ENCODE measurements at regions not wholly inside any gene's neighbourhood (a gene's known extent, or its start where the extent isn't known, plus 50 kb on each side); places are given as distances from the start of the nearest gene placed in this dataset.

DNA sequence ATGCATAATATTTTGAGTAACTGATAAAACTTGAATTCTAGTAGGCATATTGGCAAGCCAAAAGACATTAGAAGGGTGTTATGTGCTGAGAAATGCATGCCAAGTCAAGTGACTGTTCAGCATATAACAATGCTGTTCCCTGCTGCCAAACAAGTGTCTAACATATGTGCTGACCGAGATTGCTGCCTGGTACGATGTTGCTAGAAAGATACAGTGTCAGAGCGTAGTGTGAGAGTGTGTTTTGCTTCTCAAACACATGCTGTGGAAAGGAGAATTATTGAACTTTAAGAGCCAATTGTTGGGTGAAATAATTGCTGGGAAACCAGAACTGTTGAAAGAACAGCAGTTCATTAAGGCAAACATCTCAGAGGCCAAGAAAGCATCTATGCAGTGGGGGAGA is 71.3 kb upstream of the GRIA4 start:
- no peak for TF ChIP-seq ZNF501 (tag by site-specific recombination; IDR thresholded peaks at IDR 0.05)
- TF ChIP-seq, protein P1, sequence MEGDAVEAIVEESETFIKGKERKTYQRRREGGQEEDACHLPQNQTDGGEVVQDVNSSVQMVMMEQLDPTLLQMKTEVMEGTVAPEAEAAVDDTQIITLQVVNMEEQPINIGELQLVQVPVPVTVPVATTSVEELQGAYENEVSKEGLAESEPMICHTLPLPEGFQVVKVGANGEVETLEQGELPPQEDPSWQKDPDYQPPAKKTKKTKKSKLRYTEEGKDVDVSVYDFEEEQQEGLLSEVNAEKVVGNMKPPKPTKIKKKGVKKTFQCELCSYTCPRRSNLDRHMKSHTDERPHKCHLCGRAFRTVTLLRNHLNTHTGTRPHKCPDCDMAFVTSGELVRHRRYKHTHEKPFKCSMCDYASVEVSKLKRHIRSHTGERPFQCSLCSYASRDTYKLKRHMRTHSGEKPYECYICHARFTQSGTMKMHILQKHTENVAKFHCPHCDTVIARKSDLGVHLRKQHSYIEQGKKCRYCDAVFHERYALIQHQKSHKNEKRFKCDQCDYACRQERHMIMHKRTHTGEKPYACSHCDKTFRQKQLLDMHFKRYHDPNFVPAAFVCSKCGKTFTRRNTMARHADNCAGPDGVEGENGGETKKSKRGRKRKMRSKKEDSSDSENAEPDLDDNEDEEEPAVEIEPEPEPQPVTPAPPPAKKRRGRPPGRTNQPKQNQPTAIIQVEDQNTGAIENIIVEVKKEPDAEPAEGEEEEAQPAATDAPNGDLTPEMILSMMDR (tag by site-specific recombination; IDR thresholded peaks at IDR 0.05) = no peak
- TF ChIP-seq MEIS1 (CRISPR knock-in tag; IDR thresholded peaks at IDR 0.05; ENCODE audit: borderline replicate concordance) = no peak
- no peak for TF ChIP-seq ZBTB8A (tag by site-specific recombination; IDR thresholded peaks at IDR 0.05)
- TF ChIP-seq, protein P2, sequence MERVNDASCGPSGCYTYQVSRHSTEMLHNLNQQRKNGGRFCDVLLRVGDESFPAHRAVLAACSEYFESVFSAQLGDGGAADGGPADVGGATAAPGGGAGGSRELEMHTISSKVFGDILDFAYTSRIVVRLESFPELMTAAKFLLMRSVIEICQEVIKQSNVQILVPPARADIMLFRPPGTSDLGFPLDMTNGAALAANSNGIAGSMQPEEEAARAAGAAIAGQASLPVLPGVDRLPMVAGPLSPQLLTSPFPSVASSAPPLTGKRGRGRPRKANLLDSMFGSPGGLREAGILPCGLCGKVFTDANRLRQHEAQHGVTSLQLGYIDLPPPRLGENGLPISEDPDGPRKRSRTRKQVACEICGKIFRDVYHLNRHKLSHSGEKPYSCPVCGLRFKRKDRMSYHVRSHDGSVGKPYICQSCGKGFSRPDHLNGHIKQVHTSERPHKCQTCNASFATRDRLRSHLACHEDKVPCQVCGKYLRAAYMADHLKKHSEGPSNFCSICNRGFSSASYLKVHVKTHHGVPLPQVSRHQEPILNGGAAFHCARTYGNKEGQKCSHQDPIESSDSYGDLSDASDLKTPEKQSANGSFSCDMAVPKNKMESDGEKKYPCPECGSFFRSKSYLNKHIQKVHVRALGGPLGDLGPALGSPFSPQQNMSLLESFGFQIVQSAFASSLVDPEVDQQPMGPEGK (tag by site-specific recombination; IDR thresholded peaks at IDR 0.05) = no peak
- TF ChIP-seq, protein P3, sequence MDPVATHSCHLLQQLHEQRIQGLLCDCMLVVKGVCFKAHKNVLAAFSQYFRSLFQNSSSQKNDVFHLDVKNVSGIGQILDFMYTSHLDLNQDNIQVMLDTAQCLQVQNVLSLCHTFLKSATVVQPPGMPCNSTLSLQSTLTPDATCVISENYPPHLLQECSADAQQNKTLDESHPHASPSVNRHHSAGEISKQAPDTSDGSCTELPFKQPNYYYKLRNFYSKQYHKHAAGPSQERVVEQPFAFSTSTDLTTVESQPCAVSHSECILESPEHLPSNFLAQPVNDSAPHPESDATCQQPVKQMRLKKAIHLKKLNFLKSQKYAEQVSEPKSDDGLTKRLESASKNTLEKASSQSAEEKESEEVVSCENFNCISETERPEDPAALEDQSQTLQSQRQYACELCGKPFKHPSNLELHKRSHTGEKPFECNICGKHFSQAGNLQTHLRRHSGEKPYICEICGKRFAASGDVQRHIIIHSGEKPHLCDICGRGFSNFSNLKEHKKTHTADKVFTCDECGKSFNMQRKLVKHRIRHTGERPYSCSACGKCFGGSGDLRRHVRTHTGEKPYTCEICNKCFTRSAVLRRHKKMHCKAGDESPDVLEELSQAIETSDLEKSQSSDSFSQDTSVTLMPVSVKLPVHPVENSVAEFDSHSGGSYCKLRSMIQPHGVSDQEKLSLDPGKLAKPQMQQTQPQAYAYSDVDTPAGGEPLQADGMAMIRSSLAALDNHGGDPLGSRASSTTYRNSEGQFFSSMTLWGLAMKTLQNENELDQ (tag by site-specific recombination; IDR thresholded peaks at IDR 0.05; ENCODE audit: low read depth) = no peak
- TF ChIP-seq ZNF2 (tag by site-specific recombination; IDR thresholded peaks at IDR 0.05) = no peak
- TF ChIP-seq ZNF629 (tag by site-specific recombination; IDR thresholded peaks at IDR 0.05) = no peak
- TF ChIP-seq ZNF600 (tag by site-specific recombination; IDR thresholded peaks at IDR 0.05) = no peak
- TF ChIP-seq, protein P4, sequence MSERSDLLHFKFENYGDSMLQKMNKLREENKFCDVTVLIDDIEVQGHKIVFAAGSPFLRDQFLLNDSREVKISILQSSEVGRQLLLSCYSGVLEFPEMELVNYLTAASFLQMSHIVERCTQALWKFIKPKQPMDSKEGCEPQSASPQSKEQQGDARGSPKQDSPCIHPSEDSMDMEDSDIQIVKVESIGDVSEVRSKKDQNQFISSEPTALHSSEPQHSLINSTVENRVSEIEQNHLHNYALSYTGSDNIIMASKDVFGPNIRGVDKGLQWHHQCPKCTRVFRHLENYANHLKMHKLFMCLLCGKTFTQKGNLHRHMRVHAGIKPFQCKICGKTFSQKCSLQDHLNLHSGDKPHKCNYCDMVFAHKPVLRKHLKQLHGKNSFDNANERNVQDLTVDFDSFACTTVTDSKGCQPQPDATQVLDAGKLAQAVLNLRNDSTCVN (tag by site-specific recombination; optimal IDR thresholded peaks at IDR 0.05) = no peak
- TF ChIP-seq, protein P5, sequence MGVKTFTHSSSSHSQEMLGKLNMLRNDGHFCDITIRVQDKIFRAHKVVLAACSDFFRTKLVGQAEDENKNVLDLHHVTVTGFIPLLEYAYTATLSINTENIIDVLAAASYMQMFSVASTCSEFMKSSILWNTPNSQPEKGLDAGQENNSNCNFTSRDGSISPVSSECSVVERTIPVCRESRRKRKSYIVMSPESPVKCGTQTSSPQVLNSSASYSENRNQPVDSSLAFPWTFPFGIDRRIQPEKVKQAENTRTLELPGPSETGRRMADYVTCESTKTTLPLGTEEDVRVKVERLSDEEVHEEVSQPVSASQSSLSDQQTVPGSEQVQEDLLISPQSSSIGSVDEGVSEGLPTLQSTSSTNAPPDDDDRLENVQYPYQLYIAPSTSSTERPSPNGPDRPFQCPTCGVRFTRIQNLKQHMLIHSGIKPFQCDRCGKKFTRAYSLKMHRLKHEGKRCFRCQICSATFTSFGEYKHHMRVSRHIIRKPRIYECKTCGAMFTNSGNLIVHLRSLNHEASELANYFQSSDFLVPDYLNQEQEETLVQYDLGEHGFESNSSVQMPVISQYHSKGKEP (tag by site-specific recombination; IDR thresholded peaks at IDR 0.05) = no peak
- no peak for TF ChIP-seq ZNF561 (tag by site-specific recombination; IDR thresholded peaks at IDR 0.05; ENCODE audit: borderline replicate concordance)
- TF ChIP-seq ZNF324 (tag by site-specific recombination; IDR thresholded peaks at IDR 0.05) = no peak
- no peak for TF ChIP-seq ZNF302 (tag by site-specific recombination; IDR thresholded peaks at IDR 0.05; ENCODE audit: low read depth)
